ENCODE measurements at regions not wholly inside any gene's neighbourhood (a gene's known extent, or its start where the extent isn't known, plus 50 kb on each side); places are given as distances from the start of the nearest gene placed in this dataset.
"Not testable (repeated sequence)": the region's sequence is repeated elsewhere in the genome, so short reads cannot be mapped to it uniquely, and the experiment has no call there.

DNA sequence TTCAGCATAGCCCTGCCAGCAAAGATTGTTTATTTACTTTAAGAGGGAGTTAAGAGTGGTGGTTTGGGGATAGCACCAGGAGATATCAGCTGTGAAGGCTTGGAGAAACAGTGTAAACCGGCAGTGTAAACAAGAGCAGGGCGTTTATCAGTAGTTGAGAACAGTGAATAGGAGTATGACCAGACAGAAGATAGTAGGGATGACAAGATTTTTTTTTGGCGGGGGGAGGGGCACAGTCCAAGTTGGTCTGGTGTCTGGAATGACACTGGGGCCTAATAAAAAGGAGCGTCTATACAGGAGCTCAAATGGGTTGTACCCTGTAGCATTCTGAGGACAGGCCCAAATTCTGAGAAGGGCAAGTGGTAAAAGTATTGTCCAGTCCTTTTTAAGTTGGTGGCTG lies 433.4 kb upstream of the NDST3 start:
- not testable (repeated sequence) for H3K9me3 ChIP-seq (ENCODE audit: low read length); H3K4me3 ChIP-seq (ENCODE audit: low read length); H3K36me3 ChIP-seq (ENCODE audit: insufficient read depth, low read length); H4K20me1 ChIP-seq (ENCODE audit: insufficient read depth); H3K27ac ChIP-seq (ENCODE audit: low read length); H3K27me3 ChIP-seq (ENCODE audit: insufficient read depth, low read depth, low read length); H3K4me2 ChIP-seq (ENCODE audit: low read length); H2AFZ ChIP-seq (ENCODE audit: low read depth, low read length); H3F3A ChIP-seq (ENCODE audit: insufficient read depth, low read length, poor library complexity, severe bottlenecking); H3K9me2 ChIP-seq (ENCODE audit: insufficient read depth, low read length); H3K79me2 ChIP-seq (replicated peaks; ENCODE audit: insufficient read depth, low read length); H3K9ac ChIP-seq (ENCODE audit: low read length)

DNA sequence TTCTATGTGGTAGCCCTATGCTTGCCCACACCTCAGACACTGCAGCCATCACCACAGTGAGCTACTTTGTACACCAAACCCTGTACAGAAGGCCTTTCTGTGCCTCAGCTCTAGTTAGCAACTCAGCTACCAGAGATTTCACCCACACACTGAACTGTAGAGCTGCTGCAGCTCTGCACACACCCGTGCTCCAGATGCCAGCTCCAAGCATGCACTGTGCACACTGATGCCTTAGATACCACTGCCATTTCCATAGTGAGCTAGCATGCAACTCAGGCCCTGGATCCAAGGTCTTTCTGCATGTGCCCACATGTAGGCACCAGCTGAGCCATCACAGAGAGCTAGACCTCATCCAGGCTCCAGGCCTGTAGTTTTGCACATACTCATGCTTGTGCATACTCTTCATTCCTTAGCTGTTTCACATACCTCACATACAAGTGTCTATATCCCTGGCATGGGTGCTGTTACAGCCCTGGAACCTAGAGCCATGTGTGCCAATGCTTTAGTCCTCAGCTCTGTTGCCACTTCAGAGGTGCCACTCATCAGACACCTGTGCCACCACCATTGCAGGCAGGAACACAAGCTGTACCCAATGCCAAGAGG lies 423.5 kb upstream of the NDST3 start:
- H3K4me2 ChIP-seq (ENCODE audit: low read length) = no peak overlapping the region
- no peaks in the 10 kb centered on the region for H3K36me3 ChIP-seq (ENCODE audit: insufficient read depth, low read length)
- H3K79me2 ChIP-seq (replicated peaks; ENCODE audit: insufficient read depth, low read length) = no peaks in the 10 kb centered on the region
- H3K27ac ChIP-seq (ENCODE audit: low read length) = no peak overlapping the region
- H3K9me3 ChIP-seq (ENCODE audit: low read length) = no peaks in the 10 kb centered on the region
- no peak overlapping the region for H3K9ac ChIP-seq (ENCODE audit: low read length)
- H3F3A ChIP-seq (ENCODE audit: insufficient read depth, low read length, poor library complexity, severe bottlenecking) = no peaks in the 10 kb centered on the region
- H2AFZ ChIP-seq (ENCODE audit: low read depth, low read length) = no peak overlapping the region
- TF ChIP-seq MXI1 (conservative IDR thresholded peaks at IDR 0.05; ENCODE audit: poor library complexity, severe bottlenecking) (no peak), POLR2AphosphoS5 (IDR thresholded peaks at IDR 0.05) (no peak), EP300 (conservative IDR thresholded peaks at IDR 0.05; ENCODE audit: poor library complexity, severe bottlenecking) (no peak), TAF1 (IDR thresholded peaks at IDR 0.05; ENCODE audit: low read depth) (no peak), SMC3 (conservative IDR thresholded peaks at IDR 0.05; ENCODE audit: poor library complexity) (no peak), RAD21 (conservative IDR thresholded peaks at IDR 0.05) (no peak), EZH2 (IDR thresholded peaks at IDR 0.05; ENCODE audit: borderline replicate concordance, insufficient read depth, low read length, poor library complexity, severe bottlenecking) (no peak)
- TF ChIP-seq, protein P1, sequence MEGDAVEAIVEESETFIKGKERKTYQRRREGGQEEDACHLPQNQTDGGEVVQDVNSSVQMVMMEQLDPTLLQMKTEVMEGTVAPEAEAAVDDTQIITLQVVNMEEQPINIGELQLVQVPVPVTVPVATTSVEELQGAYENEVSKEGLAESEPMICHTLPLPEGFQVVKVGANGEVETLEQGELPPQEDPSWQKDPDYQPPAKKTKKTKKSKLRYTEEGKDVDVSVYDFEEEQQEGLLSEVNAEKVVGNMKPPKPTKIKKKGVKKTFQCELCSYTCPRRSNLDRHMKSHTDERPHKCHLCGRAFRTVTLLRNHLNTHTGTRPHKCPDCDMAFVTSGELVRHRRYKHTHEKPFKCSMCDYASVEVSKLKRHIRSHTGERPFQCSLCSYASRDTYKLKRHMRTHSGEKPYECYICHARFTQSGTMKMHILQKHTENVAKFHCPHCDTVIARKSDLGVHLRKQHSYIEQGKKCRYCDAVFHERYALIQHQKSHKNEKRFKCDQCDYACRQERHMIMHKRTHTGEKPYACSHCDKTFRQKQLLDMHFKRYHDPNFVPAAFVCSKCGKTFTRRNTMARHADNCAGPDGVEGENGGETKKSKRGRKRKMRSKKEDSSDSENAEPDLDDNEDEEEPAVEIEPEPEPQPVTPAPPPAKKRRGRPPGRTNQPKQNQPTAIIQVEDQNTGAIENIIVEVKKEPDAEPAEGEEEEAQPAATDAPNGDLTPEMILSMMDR (IDR thresholded peaks at IDR 0.05; ENCODE audit: poor library complexity, severe bottlenecking) = no peak
- TF ChIP-seq, protein P2, sequence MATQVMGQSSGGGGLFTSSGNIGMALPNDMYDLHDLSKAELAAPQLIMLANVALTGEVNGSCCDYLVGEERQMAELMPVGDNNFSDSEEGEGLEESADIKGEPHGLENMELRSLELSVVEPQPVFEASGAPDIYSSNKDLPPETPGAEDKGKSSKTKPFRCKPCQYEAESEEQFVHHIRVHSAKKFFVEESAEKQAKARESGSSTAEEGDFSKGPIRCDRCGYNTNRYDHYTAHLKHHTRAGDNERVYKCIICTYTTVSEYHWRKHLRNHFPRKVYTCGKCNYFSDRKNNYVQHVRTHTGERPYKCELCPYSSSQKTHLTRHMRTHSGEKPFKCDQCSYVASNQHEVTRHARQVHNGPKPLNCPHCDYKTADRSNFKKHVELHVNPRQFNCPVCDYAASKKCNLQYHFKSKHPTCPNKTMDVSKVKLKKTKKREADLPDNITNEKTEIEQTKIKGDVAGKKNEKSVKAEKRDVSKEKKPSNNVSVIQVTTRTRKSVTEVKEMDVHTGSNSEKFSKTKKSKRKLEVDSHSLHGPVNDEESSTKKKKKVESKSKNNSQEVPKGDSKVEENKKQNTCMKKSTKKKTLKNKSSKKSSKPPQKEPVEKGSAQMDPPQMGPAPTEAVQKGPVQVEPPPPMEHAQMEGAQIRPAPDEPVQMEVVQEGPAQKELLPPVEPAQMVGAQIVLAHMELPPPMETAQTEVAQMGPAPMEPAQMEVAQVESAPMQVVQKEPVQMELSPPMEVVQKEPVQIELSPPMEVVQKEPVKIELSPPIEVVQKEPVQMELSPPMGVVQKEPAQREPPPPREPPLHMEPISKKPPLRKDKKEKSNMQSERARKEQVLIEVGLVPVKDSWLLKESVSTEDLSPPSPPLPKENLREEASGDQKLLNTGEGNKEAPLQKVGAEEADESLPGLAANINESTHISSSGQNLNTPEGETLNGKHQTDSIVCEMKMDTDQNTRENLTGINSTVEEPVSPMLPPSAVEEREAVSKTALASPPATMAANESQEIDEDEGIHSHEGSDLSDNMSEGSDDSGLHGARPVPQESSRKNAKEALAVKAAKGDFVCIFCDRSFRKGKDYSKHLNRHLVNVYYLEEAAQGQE (IDR thresholded peaks at IDR 0.05; ENCODE audit: borderline replicate concordance) = no peak
- no peaks in the 10 kb centered on the region for H4K20me1 ChIP-seq (ENCODE audit: insufficient read depth)
- no peaks in the 10 kb centered on the region for H3K9me2 ChIP-seq (ENCODE audit: insufficient read depth, low read length)
- H3K4me3 ChIP-seq (ENCODE audit: low read length) = no peak overlapping the region
- no peaks in the 10 kb centered on the region for H3K27me3 ChIP-seq (ENCODE audit: insufficient read depth, low read depth, low read length)

DNA sequence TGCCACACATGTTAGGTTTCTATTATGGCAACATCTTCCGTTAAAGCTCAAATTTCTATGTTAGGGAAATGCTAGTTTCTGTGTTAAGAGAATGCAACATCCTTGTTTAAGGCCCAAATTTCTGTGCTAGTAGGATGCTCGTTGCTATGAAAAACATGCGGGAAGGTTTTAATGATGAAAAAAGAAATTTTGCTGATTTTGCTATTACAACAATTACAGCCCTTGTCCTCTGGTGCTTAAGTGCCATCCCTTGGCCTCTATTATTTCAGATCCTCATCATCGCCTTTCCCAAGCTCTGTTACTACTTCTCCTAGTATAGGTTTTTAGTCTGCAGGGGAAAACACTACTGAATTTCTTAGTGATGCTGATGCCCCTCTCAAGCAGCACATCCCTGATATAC lies 412.6 kb upstream of the NDST3 start:
- Histone ChIP-seq H3K27me3 (ENCODE audit: insufficient read depth, low read depth, low read length) (no peaks in the 10 kb centered on the region), H3K4me2 (ENCODE audit: low read length) (no peak overlapping the region), H3K27ac (ENCODE audit: low read length) (no peak overlapping the region), H3K9me3 (ENCODE audit: low read length) (no peaks in the 10 kb centered on the region), H3K9me2 (ENCODE audit: insufficient read depth, low read length) (no peaks in the 10 kb centered on the region), H3K4me3 (ENCODE audit: low read length) (no peak overlapping the region), H3K79me2 (replicated peaks; ENCODE audit: insufficient read depth, low read length) (no peaks in the 10 kb centered on the region), H4K20me1 (ENCODE audit: insufficient read depth) (no peaks in the 10 kb centered on the region), H3F3A (ENCODE audit: insufficient read depth, low read length, poor library complexity, severe bottlenecking) (no peaks in the 10 kb centered on the region), H3K36me3 (ENCODE audit: insufficient read depth, low read length) (no peaks in the 10 kb centered on the region), H3K9ac (ENCODE audit: low read length) (no peak overlapping the region), H2AFZ (ENCODE audit: low read depth, low read length) (no peak overlapping the region)
- TF ChIP-seq TAF1 (IDR thresholded peaks at IDR 0.05; ENCODE audit: low read depth) = no peak
- no peak for TF ChIP-seq RAD21 (conservative IDR thresholded peaks at IDR 0.05)
- TF ChIP-seq POLR2AphosphoS5 (IDR thresholded peaks at IDR 0.05) = no peak
